ENCODE measurements at regions not wholly inside any gene's neighbourhood (a gene's known extent, or its start where the extent isn't known, plus 50 kb on each side); places are given as distances from the start of the nearest gene placed in this dataset.

DNA sequence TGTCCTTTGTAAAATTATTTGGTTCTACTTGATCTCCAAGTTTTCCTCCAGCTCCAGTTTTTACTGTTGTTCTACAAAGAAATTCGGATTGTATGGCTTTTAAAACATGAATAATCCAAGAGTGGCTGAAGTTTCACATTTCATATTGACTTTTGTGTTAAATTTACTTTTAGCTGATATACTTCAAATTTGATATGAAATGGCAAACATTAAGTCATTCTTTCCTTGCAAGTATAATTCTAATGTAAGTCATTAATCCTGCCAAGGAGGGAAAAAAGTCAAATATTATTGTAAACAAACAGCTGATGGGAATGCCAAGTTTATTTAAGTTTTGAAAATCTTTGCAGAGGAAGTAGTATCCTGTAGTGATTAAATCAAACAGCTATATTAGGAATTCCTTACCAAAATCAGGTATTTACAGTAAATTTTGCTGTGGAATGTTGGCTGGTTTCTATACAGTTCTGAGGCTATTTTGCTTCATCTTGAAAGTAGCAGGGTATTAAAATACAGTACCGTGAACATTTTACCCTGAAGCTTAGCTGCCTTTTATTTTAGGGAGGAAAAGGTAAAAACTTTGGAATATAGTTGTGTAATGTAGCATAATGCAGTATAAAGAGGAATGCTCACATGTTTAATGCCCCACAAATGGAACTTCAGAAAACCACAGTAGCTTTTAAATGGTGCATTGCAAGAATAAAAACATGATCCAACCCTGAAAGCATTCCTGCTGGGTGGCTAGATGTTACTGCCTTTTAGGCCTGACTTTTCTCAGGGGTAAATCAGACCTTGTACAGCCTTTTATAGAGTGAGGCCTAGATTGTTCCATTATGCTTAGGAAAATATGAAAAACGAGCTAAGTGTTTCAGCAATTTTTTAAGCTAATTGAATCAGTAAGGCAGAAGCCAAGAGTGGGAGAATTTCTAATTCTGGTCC lies 62.7 kb upstream of the NT5C1B start:
- DNase-seq (ENCODE audit: low read depth in 3 of 3): no peak

- no peak for DNase-seq (ENCODE audit: low read depth in 3 of 3)
Measured at GRCh38 chr2:18650221-18650620, 60.9 kb upstream of the NT5C1B start.

DNA sequence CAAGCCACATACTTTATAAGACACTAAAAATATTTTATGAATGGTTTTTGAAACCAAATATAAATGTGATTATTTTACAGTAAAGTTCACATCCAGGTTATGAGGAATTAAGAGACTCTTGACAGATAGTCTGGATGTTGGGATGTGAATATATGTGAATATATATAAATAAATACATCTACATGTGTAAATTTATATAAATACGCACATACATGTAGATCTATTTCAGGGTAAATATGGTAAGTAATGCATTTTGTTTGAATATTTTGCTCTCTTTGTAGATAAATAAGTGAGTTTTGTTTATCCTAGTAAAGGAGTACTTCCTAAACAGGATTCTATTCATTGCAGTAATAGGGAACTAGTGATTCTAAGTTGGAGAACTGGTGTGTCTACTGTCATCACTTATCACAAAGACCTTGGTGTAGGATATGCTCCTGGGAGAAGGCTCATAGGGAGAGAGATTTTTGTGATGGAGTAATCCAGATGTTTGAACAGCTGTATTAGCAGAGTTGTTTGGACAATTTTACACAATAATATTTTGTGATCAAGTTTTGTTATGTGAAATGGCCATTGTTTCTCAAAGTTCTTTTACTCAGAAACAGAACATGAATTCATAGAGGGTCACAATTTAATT lies 60.2 kb upstream of the NT5C1B start:
- no peak for DNase-seq (ENCODE audit: low read depth in 3 of 3)

DNA sequence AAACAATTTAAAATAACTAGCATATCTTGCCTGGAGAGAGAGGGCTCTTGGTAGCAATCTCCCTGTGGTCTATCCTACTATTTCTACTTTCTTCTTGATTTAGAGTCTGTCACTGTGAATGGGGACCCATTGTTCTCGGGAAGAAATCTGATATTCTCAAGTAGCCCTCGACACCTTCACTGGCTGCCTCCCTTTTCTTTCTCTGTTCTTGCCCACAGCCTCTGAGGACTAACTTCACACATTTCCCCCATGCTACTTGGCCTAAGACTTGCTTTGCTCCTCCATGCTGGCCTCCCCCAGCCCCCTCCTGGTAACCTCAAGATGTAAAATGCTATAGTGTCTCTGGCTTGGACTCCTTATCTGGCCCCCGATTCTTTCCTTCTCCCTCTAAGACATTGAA lies 58.8 kb upstream of the NT5C1B start:
- DNase-seq (ENCODE audit: low read depth in 3 of 3): no peak

- DNase-seq (ENCODE audit: low read depth in 3 of 3): no peak
Measured at GRCh38 chr2:18647731-18648130, 58.4 kb upstream of the NT5C1B start.

DNA sequence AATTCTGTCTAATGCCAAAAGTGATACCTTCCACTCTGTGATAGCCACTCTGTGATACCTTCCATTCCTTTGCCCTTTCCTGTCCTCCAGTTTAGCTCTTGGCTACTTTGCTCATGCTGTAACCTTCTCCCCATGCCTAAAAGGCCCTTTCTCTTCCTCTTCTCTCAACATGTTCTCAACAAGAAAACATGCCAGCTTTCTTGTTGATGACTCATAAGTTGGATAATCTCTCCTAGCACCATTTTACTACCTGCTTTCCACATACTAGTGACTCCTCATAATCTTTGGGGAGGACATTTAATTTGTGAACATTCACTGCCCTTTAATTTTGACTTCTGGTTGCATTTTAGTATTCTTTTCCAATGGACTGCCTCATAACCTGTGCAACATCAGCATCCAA lies 55.9 kb upstream of the NT5C1B start:
- no peak for DNase-seq (ENCODE audit: low read depth in 3 of 3)

- no peak for DNase-seq (ENCODE audit: low read depth in 3 of 3)
Measured at GRCh38 chr2:18644115-18644462, 54.7 kb upstream of the NT5C1B start.

- no peak for DNase-seq (ENCODE audit: low read depth in 3 of 3)
Measured at GRCh38 chr2:18643326-18644114, 54.2 kb upstream of the NT5C1B start.

- no peak for DNase-seq (ENCODE audit: low read depth in 3 of 3)
Measured at GRCh38 chr2:18641823-18642222, 52.5 kb upstream of the NT5C1B start.

GRCh38 chr2:18639756-18640453 lies 50.5 kb upstream of the NT5C1B start:
- DNase-seq (ENCODE audit: low read depth in 3 of 3): no peak
